Adrenal gland (tissue), 5 donors: ENCODE measurements at regions not wholly inside any gene's neighbourhood (a gene's known extent, or its start where the extent isn't known, plus 50 kb on each side); places are given as distances from the start of the nearest gene placed in this dataset.

ENCODE experiments used
- CTCF ChIP-seq, 6 experiments: fragments of 450-650 bp in 4 of 6; fragments of 200-600 bp in 2 of 6; sonication (generic) in 1 of 6; IDR thresholded peaks; 1 replicate in 5 of 6; 2 replicates in 1 of 6; pipeline versions ENCODE4 v1.5.1 to v1.8.0; 2016 to 2021; ENCODE audit warnings: antibody characterized with exemption in 6 of 6, mild to moderate bottlenecking in 2 of 6, moderate library complexity in 1 of 6
- POLR2A ChIP-seq, 2 donors: fragments of 450-650 bp; IDR thresholded peaks; one replicate each; pipeline ENCODE4 v1.6.1; 2017; ENCODE audit warnings: antibody characterized with exemption in 2 of 2, mild to moderate bottlenecking in 2 of 2, moderate library complexity in 1 of 2
- donor health status: DM: no; HTN: no; CAD: no.

- no peak for TF ChIP-seq CTCF (IDR thresholded peaks at IDR 0.05)
- TF ChIP-seq POLR2A (IDR thresholded peaks at IDR 0.05) = no peak
Observed at GRCh38 chr3:150081084-150081483, 110.4 kb upstream of the PFN2 start.
